ENCODE measurements at regions not wholly inside any gene's neighbourhood (a gene's known extent, or its start where the extent isn't known, plus 50 kb on each side); places are given as distances from the start of the nearest gene placed in this dataset.

- TF ChIP-seq CTCF (IDR thresholded peaks at IDR 0.05; ENCODE audit: poor library complexity) = no peak
- no peak for TF ChIP-seq EZH2phosphoT487 (IDR thresholded peaks at IDR 0.05; ENCODE audit: low read depth, severe bottlenecking, unreplicated experiment)
- TF ChIP-seq EZH2 (IDR thresholded peaks at IDR 0.05; ENCODE audit: borderline replicate concordance) = no peak
Observed at GRCh38 chr13:64525687-64526086, 2704.4 kb downstream of the PCDH9 start.

Data from hepatocyte (in vitro differentiated cells).